ENCODE measurements at regions not wholly inside any gene's neighbourhood (a gene's known extent, or its start where the extent isn't known, plus 50 kb on each side); places are given as distances from the start of the nearest gene placed in this dataset.

- TF ChIP-seq EP300 (IDR thresholded peaks at IDR 0.05): no peak
- TF ChIP-seq CTCF (IDR thresholded peaks at IDR 0.05): no peak
- no peak for TF ChIP-seq POLR2AphosphoS5 (IDR thresholded peaks at IDR 0.05)
Observed at GRCh38 chr18:44179693-44180092, 501.0 kb upstream of the SETBP1 start.
